ENCODE measurements at regions not wholly inside any gene's neighbourhood (a gene's known extent, or its start where the extent isn't known, plus 50 kb on each side); places are given as distances from the start of the nearest gene placed in this dataset.

GRCh38 chr2:12254280-12254860 lies 462.4 kb upstream of the TRIB2 start:
- no peak for DNase-seq (ENCODE audit: low spot score)

GRCh38 chr2:12256206-12256605 lies 460.5 kb upstream of the TRIB2 start:
- DNase-seq (ENCODE audit: low spot score): no peak

- no peak for DNase-seq (ENCODE audit: low spot score)
Measured at GRCh38 chr2:12257476-12257875, 459.3 kb upstream of the TRIB2 start.

- no peak for DNase-seq (ENCODE audit: low spot score)
Measured at GRCh38 chr2:12259493-12259892, 457.2 kb upstream of the TRIB2 start.

GRCh38 chr2:12261986-12262680 lies 454.6 kb upstream of the TRIB2 start:
- no peak for DNase-seq (ENCODE audit: low spot score)

GRCh38 chr2:12262681-12263436 lies 453.9 kb upstream of the TRIB2 start:
- DNase-seq (ENCODE audit: low spot score): no peak

GRCh38 chr2:12263730-12264129 lies 453.0 kb upstream of the TRIB2 start:
- no peak for DNase-seq (ENCODE audit: low spot score)

- DNase-seq (ENCODE audit: low spot score): no peak
Measured at GRCh38 chr2:12264146-12264545, 452.6 kb upstream of the TRIB2 start.

- no peak for DNase-seq (ENCODE audit: low spot score)
Measured at GRCh38 chr2:12265646-12266045, 451.1 kb upstream of the TRIB2 start.

GRCh38 chr2:12267042-12267441 lies 449.7 kb upstream of the TRIB2 start:
- DNase-seq (ENCODE audit: low spot score): no peak

- DNase-seq (ENCODE audit: low spot score): no peak
Measured at GRCh38 chr2:12269041-12269972, 447.4 kb upstream of the TRIB2 start.

- no peak for DNase-seq (ENCODE audit: low spot score)
Measured at GRCh38 chr2:12270876-12271588, 445.7 kb upstream of the TRIB2 start.

- DNase-seq (ENCODE audit: low spot score): no peak
Measured at GRCh38 chr2:12271589-12271984, 445.1 kb upstream of the TRIB2 start.

- DNase-seq (ENCODE audit: low spot score): no peak
Measured at GRCh38 chr2:12273111-12273510, 443.6 kb upstream of the TRIB2 start.

GRCh38 chr2:12274591-12274990 lies 442.1 kb upstream of the TRIB2 start:
- no peak for DNase-seq (ENCODE audit: low spot score)

- peak; percentile 13 for DNase-seq (ENCODE audit: low spot score)
Measured at GRCh38 chr2:12277241-12278034, 439.3 kb upstream of the TRIB2 start.

- no peak for DNase-seq (ENCODE audit: low spot score)
Measured at GRCh38 chr2:12278217-12278750, 438.5 kb upstream of the TRIB2 start.

GRCh38 chr2:12282780-12283695 lies 433.7 kb upstream of the TRIB2 start:
- no peak for DNase-seq (ENCODE audit: low spot score)

GRCh38 chr2:12284037-12284436 lies 432.7 kb upstream of the TRIB2 start:
- DNase-seq (ENCODE audit: low spot score): no peak

Measured in hematopoietic multipotent progenitor cell treated with erythropoietin and hydrocortisone succinate and interleukin-3 and kit ligand, for 15 days (in vitro differentiated cells).